ENCODE measurements at regions not wholly inside any gene's neighbourhood (a gene's known extent, or its start where the extent isn't known, plus 50 kb on each side); places are given as distances from the start of the nearest gene placed in this dataset.

- no peaks in the 10 kb centered on the region for H3K9me3 Mint-ChIP-seq
- no peak overlapping the region for H3K4me3 Mint-ChIP-seq
- no peak for DNase-seq (ENCODE audit: low spot score in 2 of 2, unreplicated experiment in 2 of 2)
- no peaks in the 10 kb centered on the region for H3K36me3 Mint-ChIP-seq
- peak overlapping the region; percentile 41 for H3K27ac Mint-ChIP-seq
- no peaks in the 10 kb centered on the region for H3K27me3 Mint-ChIP-seq (ENCODE audit: low read depth)
- H3K4me1 Mint-ChIP-seq = peaks cover 40% of the 10 kb centered on the region
- no peak for TF ChIP-seq CTCF (IDR thresholded peaks at IDR 0.05; ENCODE audit: unreplicated experiment)
Measured at GRCh38 chr2:144948205-144948855, 428.4 kb upstream of the ZEB2 start.

- no peaks in the 10 kb centered on the region for H3K36me3 Mint-ChIP-seq
- H3K4me1 Mint-ChIP-seq = peaks cover 46% of the 10 kb centered on the region
- peak overlapping the region; percentile 41 for H3K27ac Mint-ChIP-seq
- DNase-seq (ENCODE audit: low spot score in 2 of 2, unreplicated experiment in 2 of 2) = no peak
- no peak for TF ChIP-seq CTCF (IDR thresholded peaks at IDR 0.05; ENCODE audit: unreplicated experiment)
- no peaks in the 10 kb centered on the region for H3K9me3 Mint-ChIP-seq
- no peaks in the 10 kb centered on the region for H3K27me3 Mint-ChIP-seq (ENCODE audit: low read depth)
- H3K4me3 Mint-ChIP-seq = no peak overlapping the region
Measured at GRCh38 chr2:144947709-144948037, 427.8 kb upstream of the ZEB2 start.

- H3K36me3 Mint-ChIP-seq = no peaks in the 10 kb centered on the region
- H3K27me3 Mint-ChIP-seq (ENCODE audit: low read depth) = no peaks in the 10 kb centered on the region
- no peaks in the 10 kb centered on the region for H3K9me3 Mint-ChIP-seq
- H3K4me1 Mint-ChIP-seq = peaks cover 56% of the 10 kb centered on the region
- TF ChIP-seq CTCF (IDR thresholded peaks at IDR 0.05; ENCODE audit: unreplicated experiment) = no peak
- H3K27ac Mint-ChIP-seq = no peak overlapping the region
- no peak for DNase-seq (ENCODE audit: low spot score in 2 of 2, unreplicated experiment in 2 of 2)
- no peak overlapping the region for H3K4me3 Mint-ChIP-seq
Measured at GRCh38 chr2:144946263-144946662, 426.3 kb upstream of the ZEB2 start.

GRCh38 chr2:144944546-144945220 is 424.8 kb upstream of the ZEB2 start:
- Mint-ChIP-seq H3K36me3 (no peaks in the 10 kb centered on the region), H3K4me1 (peaks cover 57% of the 10 kb centered on the region), H3K4me3 (no peak overlapping the region), H3K27ac (no peak overlapping the region), H3K9me3 (peaks cover 5% of the 10 kb centered on the region), H3K27me3 (ENCODE audit: low read depth) (no peaks in the 10 kb centered on the region)
- no peak for DNase-seq (ENCODE audit: low spot score in 2 of 2, unreplicated experiment in 2 of 2)
- no peak for TF ChIP-seq CTCF (IDR thresholded peaks at IDR 0.05; ENCODE audit: unreplicated experiment)

- no peak for TF ChIP-seq CTCF (IDR thresholded peaks at IDR 0.05; ENCODE audit: unreplicated experiment)
- Mint-ChIP-seq H3K36me3 (no peaks in the 10 kb centered on the region), H3K4me1 (peaks cover 64% of the 10 kb centered on the region), H3K27ac (peak overlapping the region; percentile 34), H3K9me3 (peaks cover 5% of the 10 kb centered on the region), H3K27me3 (ENCODE audit: low read depth) (no peaks in the 10 kb centered on the region), H3K4me3 (no peak overlapping the region)
- DNase-seq (ENCODE audit: low spot score in 2 of 2, unreplicated experiment in 2 of 2) = no peak
Measured at GRCh38 chr2:144943986-144944385, 424.1 kb upstream of the ZEB2 start.

All from mesothelial cell of epicardium (in vitro differentiated cells).